NCI-H2171 (cell line): ENCODE measurements at regions not wholly inside any gene's neighbourhood (a gene's known extent, or its start where the extent isn't known, plus 50 kb on each side); places are given as distances from the start of the nearest gene placed in this dataset.

Experiments
- DNase-seq: peaks from one replicate; lab custom pipeline; 2025; lab: John Stamatoyannopoulos, UW

GRCh38 chr10:78543749-78544362 lies 510.2 kb downstream of the RPS24 start:
- DNase-seq = no peak

- DNase-seq = no peak
These were observed 510.9 kb downstream of the RPS24 start for GRCh38 chr10:78544423-78545090.

- no peak for DNase-seq
These were observed 512.1 kb downstream of the RPS24 start for GRCh38 chr10:78545756-78546155.

- DNase-seq = no peak
These were observed 513.7 kb downstream of the RPS24 start for GRCh38 chr10:78547397-78547796.

GRCh38 chr10:78547905-78548304 lies 514.2 kb downstream of the RPS24 start:
- DNase-seq = no peak

GRCh38 chr10:78548369-78548768 lies 514.7 kb downstream of the RPS24 start:
- DNase-seq = no peak

- DNase-seq = peak; percentile 68
These were observed 515.7 kb downstream of the RPS24 start for GRCh38 chr10:78549140-78549935.

- DNase-seq = peak; percentile 40
These were observed 516.4 kb downstream of the RPS24 start for GRCh38 chr10:78550090-78550489.

- no peak for DNase-seq
These were observed 517.1 kb downstream of the RPS24 start for GRCh38 chr10:78550716-78551115.

GRCh38 chr10:78551184-78552005 lies 517.4 kb upstream of the ZMIZ1 start:
- no peak for DNase-seq

- no peak for DNase-seq
These were observed 516.4 kb upstream of the ZMIZ1 start for GRCh38 chr10:78552261-78552811.

- DNase-seq = no peak
These were observed 515.0 kb upstream of the ZMIZ1 start for GRCh38 chr10:78553792-78554191.

- DNase-seq = no peak
These were observed 513.6 kb upstream of the ZMIZ1 start for GRCh38 chr10:78555128-78555527.

- no peak for DNase-seq
These were observed 511.9 kb upstream of the ZMIZ1 start for GRCh38 chr10:78556705-78557432.

GRCh38 chr10:78557433-78557925 lies 511.3 kb upstream of the ZMIZ1 start:
- no peak for DNase-seq

GRCh38 chr10:78559661-78560340 lies 509.0 kb upstream of the ZMIZ1 start:
- peak; percentile 84 for DNase-seq

- no peak for DNase-seq
These were observed 508.5 kb upstream of the ZMIZ1 start for GRCh38 chr10:78560341-78560688.

GRCh38 chr10:78563314-78563713 lies 505.5 kb upstream of the ZMIZ1 start:
- no peak for DNase-seq

- no peak for DNase-seq
These were observed 502.9 kb upstream of the ZMIZ1 start for GRCh38 chr10:78565841-78566240.

GRCh38 chr10:78566284-78567111 lies 502.3 kb upstream of the ZMIZ1 start:
- DNase-seq = no peak
